Neural progenitor cell (in vitro differentiated cells): ENCODE measurements at regions not wholly inside any gene's neighbourhood (a gene's known extent, or its start where the extent isn't known, plus 50 kb on each side); places are given as distances from the start of the nearest gene placed in this dataset.

Experiments
- EZH2 ChIP-seq: fragments of 200-600 bp; sonication (generic); IDR thresholded peaks from 2 replicates; pipeline ENCODE4 v1.6.1; 2017; ENCODE audit warnings: antibody characterized with exemption, mild to moderate bottlenecking, moderate library complexity
- TF ChIP-seq, protein P1 (sequence below): fragments of 200-600 bp; sonication (generic); IDR thresholded peaks from 2 replicates; pipeline ENCODE4 v1.5.1; 2017; ENCODE audit warnings: antibody characterized with exemption, mild to moderate bottlenecking

GRCh38 chr18:7467708-7468466, 99.2 kb upstream of the PTPRM start:
- TF ChIP-seq, protein P1, sequence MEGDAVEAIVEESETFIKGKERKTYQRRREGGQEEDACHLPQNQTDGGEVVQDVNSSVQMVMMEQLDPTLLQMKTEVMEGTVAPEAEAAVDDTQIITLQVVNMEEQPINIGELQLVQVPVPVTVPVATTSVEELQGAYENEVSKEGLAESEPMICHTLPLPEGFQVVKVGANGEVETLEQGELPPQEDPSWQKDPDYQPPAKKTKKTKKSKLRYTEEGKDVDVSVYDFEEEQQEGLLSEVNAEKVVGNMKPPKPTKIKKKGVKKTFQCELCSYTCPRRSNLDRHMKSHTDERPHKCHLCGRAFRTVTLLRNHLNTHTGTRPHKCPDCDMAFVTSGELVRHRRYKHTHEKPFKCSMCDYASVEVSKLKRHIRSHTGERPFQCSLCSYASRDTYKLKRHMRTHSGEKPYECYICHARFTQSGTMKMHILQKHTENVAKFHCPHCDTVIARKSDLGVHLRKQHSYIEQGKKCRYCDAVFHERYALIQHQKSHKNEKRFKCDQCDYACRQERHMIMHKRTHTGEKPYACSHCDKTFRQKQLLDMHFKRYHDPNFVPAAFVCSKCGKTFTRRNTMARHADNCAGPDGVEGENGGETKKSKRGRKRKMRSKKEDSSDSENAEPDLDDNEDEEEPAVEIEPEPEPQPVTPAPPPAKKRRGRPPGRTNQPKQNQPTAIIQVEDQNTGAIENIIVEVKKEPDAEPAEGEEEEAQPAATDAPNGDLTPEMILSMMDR: no peak
- no peak for TF ChIP-seq EZH2
